ENCODE measurements at regions not wholly inside any gene's neighbourhood (a gene's known extent, or its start where the extent isn't known, plus 50 kb on each side); places are given as distances from the start of the nearest gene placed in this dataset.

DNA sequence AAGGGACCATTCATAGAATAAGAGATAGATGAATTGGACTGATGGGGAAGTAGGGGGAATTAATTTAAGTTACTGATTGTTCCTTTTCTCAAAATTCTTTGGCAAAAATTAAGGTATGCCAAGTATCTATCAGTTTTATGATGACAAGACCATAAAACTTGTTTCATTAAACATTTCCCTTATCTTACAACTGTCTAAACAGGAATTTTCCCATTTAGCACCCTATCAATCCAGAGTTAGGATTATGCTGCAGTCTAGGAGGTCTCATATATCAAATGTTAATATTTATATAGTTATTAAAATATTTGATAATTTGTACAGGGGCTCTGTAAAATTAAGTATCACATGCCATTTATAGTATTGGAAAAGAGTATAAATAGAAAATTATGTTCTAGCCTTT, 51.5 kb upstream of the ARID1B start:
- in situ Hi-C loops (cut with MboI; ENCODE audit: low sequenced_read_pairs), result no loop called here

GRCh38 chr6:156720691-156721685, 56.2 kb upstream of the ARID1B start:
- in situ Hi-C loops (cut with MboI; ENCODE audit: low sequenced_read_pairs), result no loop called here

- in situ Hi-C loops (cut with MboI; ENCODE audit: low sequenced_read_pairs), result no loop called here
These were observed 57.2 kb upstream of the ARID1B start for GRCh38 chr6:156719720-156720563.

- in situ Hi-C loops (cut with MboI; ENCODE audit: low sequenced_read_pairs), result no loop called here
These were observed 57.8 kb upstream of the ARID1B start for GRCh38 chr6:156719395-156719719.

- in situ Hi-C loops (cut with MboI; ENCODE audit: low sequenced_read_pairs), result no loop called here
These were observed 58.4 kb upstream of the ARID1B start for GRCh38 chr6:156718647-156719394.

DNA sequence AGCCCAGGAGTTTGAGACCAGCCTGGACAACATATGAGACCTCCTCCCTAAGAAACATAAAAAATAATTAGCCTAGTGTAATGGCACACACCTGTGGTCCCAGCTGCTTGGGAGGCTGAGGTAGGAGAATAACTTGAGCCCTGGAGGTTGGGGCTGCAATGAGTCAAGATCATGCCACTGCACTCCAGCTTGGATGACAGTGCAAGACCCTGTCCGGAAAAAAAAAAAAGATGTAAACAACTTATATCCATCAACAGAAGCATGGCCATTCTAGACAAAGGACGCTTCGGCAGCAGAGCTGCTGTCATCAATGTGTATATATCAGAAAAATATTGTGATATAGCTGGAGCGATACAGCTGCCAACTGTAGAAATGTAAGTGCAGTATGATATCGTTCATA, 59.6 kb upstream of the ARID1B start:
- in situ Hi-C loops (cut with MboI; ENCODE audit: low sequenced_read_pairs), result no loop called here

GRCh38 chr6:156715839-156716238, 61.3 kb upstream of the ARID1B start:
- in situ Hi-C loops (cut with MboI; ENCODE audit: low sequenced_read_pairs), result no loop called here

DNA sequence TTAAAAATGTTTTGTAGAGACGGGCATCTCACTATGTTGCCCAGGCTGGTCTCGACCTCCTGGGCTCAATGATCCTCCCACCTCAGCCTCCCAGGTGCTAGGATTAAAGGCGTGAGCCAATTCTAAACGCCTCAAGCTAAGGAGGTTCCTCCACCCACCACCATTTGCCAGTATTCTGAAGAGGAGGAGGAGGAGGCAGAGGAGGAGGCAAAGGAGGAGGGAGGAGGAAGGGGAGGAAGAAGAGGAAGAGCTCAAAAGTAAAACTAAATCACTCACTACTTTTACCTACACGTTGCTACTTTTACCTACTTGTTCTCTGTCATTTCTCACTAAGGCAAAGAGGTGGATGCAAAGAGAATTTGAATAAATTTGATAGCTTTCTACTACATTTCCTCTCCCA, 63.6 kb upstream of the ARID1B start:
- in situ Hi-C loops (cut with MboI; ENCODE audit: low sequenced_read_pairs), result no loop called here

DNA sequence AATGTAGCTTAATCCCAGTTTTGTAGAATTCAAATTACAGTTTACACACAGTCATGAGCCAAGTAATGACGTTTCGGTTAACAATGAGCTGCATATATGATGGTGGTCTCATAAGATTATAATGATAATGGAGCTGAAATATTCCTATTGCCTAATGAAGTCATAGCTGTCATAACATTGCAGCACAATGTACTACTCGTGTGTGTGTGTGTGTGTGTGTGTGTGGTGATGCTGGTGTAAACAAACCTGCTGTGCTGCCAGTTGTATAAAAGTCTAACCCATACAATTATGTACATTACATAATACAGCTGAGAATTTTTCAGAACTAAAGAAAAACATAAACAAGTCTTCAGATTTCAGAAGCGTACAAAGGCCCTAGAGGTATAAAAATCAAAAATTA, 66.7 kb upstream of the ARID1B start:
- in situ Hi-C loops (cut with MboI; ENCODE audit: low sequenced_read_pairs), result no loop called here

DNA sequence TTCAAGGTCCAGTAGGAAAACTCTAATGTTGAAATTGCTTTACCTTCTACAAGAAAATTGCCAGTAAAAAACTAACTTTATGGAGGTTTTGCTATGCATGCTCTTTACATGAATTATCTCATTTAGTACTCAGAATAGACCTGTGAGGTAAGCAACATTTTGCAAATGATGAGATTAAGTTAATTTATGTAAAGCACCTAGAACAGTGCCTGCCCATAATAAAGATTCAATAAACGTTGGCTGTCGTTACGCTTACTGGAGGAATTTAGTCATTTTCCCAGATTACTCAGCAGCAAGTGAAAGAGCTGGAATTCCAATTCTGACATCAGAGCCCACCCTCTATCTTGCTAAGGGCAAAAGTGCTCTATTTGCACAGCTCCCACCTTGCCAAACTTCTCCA, 69.4 kb upstream of the ARID1B start:
- in situ Hi-C loops (cut with MboI; ENCODE audit: low sequenced_read_pairs), result no loop called here

GRCh38 chr6:156703719-156704118, 73.5 kb upstream of the ARID1B start:
- in situ Hi-C loops (cut with MboI; ENCODE audit: low sequenced_read_pairs), result no loop called here

GRCh38 chr6:156701966-156702365, 75.2 kb upstream of the ARID1B start:
- in situ Hi-C loops (cut with MboI; ENCODE audit: low sequenced_read_pairs), result no loop called here

- in situ Hi-C loops (cut with MboI; ENCODE audit: low sequenced_read_pairs), result no loop called here
These were observed 76.6 kb upstream of the ARID1B start for GRCh38 chr6:156700440-156701057.

- in situ Hi-C loops (cut with MboI; ENCODE audit: low sequenced_read_pairs), result loop anchor here (10.0 kb wide), 1 partner anchor 65 kb away; no protein-coding TSS in a partner anchor
These were observed 77.2 kb upstream of the ARID1B start for GRCh38 chr6:156699935-156700334.

DNA sequence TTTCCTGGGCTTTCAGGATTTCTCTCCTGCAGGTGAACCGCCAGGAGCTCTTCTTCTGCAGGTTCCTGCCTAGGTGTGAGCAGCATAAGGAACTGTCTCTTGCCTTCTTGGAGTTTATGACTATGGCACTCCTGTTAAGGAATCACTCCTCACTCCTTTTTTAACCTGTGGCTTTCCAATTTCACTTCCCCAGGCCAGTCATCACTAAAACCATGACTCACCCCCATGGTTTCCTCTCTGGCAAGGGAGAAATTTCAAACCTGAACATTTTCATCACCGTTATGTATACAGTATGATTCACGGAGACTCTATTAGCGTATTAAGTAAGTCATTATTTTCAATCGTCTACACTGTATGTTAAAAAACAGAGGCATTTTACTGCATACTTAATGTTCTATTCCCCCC, 78.2 kb upstream of the ARID1B start:
- in situ Hi-C loops (cut with MboI; ENCODE audit: low sequenced_read_pairs), result loop anchor here (10.0 kb wide), 1 partner anchor 66 kb away; no protein-coding TSS in a partner anchor

DNA sequence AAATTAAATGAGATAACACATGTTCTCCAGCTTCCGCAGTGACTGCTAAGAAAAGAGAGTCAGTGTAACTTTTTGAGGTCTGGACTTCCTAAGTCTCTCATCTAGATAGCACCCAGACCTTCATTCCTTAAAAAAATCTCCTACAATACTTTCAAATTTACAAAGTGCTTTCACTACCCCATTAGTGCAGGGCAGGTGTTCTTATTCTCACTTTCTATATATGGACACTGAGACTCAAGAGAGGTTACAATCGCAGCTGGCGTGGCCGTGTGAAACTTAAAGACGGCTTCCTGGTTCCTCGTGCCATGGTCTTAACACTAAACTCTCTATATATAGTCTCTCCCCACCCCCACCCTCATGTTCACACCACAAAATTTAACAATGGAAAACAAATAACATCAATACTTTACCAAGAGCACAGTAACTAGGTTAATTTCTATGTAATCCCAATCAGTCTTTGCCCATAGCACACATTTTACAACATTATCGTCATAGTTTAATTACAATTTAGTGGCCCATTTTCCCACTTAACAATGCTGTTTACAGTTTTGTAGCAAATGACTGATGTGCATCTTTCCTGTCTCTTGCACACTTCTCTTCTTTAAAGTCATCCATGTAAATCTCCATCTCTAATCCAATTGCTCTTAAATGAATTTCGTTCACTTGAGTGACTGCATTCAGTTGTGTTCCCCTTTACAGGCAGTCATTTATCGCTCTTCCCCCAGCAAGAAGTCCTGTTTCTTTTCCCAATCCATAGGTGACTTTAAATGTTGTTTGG, 78.8 kb upstream of the ARID1B start:
- in situ Hi-C loops (cut with MboI; ENCODE audit: low sequenced_read_pairs), result loop anchor here (10.0 kb wide), 1 partner anchor 66 kb away; no protein-coding TSS in a partner anchor

DNA sequence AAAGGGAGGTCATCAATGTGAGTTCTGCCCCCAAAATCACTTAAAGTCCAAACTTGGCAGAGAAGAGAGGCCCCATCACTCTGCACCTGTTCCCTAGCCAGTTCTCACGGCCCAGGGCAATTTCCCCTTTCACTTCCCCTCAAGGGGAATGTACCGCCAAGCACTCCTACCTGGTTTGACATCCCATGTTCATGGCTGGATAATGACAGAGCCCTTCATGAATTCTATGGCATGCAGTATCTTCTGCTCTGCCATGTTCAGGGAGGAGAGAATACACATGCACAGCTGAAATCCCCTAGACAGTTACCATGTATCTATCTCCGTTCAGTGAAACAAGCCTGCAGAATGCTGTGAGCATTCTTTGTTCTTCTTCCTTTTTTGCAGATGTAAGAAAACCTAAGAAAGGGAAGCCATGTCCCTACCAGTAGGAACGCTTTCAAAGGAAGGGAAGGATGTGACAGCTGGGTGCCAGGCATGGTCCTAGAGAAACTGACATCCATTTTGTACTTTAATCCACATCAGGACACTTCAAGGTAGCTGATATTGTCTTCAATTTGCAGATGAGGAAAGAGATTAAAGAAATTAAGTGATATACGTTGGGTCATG, 79.8 kb upstream of the ARID1B start:
- in situ Hi-C loops (cut with MboI; ENCODE audit: low sequenced_read_pairs), result loop anchor here (10.0 kb wide), 1 partner anchor 67 kb away; no protein-coding TSS in a partner anchor

DNA sequence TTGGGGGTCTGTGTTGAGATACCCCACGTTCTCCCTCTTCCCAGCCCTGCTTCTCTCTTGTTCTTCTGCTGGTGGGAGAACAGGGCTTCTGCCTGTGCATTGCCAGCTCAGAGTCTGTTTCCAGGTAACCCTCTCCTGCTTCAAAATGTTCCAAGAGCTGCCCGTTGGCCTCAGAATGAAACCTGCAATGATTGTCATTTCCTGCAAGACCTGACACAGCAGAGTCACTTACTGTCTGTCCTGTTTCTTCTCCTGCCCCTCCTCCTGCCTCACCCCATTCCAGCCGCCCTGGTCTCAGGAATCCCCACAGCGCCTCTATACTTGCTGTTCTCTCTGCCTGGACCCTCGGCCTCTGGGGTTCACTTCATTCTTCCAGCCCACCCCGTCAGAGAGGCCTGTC, 81.4 kb upstream of the ARID1B start:
- in situ Hi-C loops (cut with MboI; ENCODE audit: low sequenced_read_pairs), result loop anchor here (10.0 kb wide), 1 partner anchor 69 kb away; no protein-coding TSS in a partner anchor

DNA sequence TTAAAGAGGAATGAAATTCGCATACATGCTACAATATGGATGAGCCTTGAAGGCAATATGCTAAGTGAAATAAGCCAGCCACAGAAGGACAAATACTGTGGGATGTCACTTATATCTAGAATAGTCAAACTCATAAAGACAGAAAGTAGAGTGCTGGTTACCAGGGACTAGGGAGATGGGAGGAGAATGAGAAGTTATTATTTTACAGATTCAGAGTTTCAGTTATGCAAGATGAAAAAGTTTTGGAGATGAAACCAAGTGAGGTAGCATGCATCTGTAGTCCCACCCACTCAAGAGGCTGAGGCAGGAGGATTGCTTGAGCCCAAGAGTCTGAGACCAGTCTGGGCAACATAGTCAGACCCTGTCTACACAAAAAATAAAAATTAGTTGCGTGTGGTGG, 82.5 kb upstream of the ARID1B start:
- in situ Hi-C loops (cut with MboI; ENCODE audit: low sequenced_read_pairs), result loop anchor here (10.0 kb wide), 1 partner anchor 70 kb away; no protein-coding TSS in a partner anchor
